ENCODE measurements at regions not wholly inside any gene's neighbourhood (a gene's known extent, or its start where the extent isn't known, plus 50 kb on each side); places are given as distances from the start of the nearest gene placed in this dataset.

- H3K4me3 ChIP-seq, result no peak overlapping the region
- H3K9me3 ChIP-seq (replicated peaks; ENCODE audit: control insufficient read depth, insufficient read depth, low read depth, low read length), result no peaks in the 10 kb centered on the region
- no peaks in the 10 kb centered on the region for H3K4me1 ChIP-seq (replicated peaks in 1 of 2; ENCODE audit: control insufficient read depth in 2 of 2, insufficient read depth in 2 of 2, low read length in 2 of 2)
- intact Hi-C loops (cut with micrococcal nuclease), result no loop called here
- DNase-seq (ENCODE audit: extremely low read depth in 1 of 4, low spot score in 3 of 4) (no peak), FAIRE-seq (no peak), ATAC-seq (no peak)
- H3K36me3 ChIP-seq (ENCODE audit: control insufficient read depth, insufficient read depth, low read length), result no peaks in the 10 kb centered on the region
- H3K4me2 ChIP-seq (ENCODE audit: insufficient read depth, low read length), result no peak overlapping the region
- 0% methylated on average over 3 of the region's 4 CpGs for WGBS (ENCODE audit: insufficient coverage, low coverage, missing lambda C conversion rate)
- H3K27me3 ChIP-seq (ENCODE audit: control insufficient read depth in 2 of 2, insufficient read depth in 2 of 2, low read length in 2 of 2), result peaks cover 0 to 14% of the 10 kb centered on the region in 2 experiments; a peak in 1 of 5 replicates
- no peaks in the 10 kb centered on the region for H3K79me2 ChIP-seq (ENCODE audit: control insufficient read depth, insufficient read depth, low read length)
- ChIA-PET CTCF (ENCODE audit: low intra/inter-chr PET ratio) (no interaction called here), POLR2A (interaction anchor here (1.1 kb wide), 1 partner anchor 8 kb away, joined by 4 read pairs; no protein-coding TSS in a partner anchor)
- in situ Hi-C loops (cut with MboI), result no loop called here
- BruUV-seq (replicated peaks), result no TSS peak
- H3K27ac ChIP-seq (ENCODE audit: extremely low read depth, low read depth, low read length), result no peak overlapping the region
- no peak overlapping the region for H3K9ac ChIP-seq (ENCODE audit: insufficient read depth in 1 of 2, low read depth in 2 of 2, low read length in 2 of 2)
- H3K9me1 ChIP-seq (ENCODE audit: control insufficient read depth, insufficient read depth, low read length), result no peaks in the 10 kb centered on the region
- TF ChIP-seq ZNF639 (CRISPR knock-in tag; conservative IDR thresholded peaks at IDR 0.05 in 1 of 2, IDR thresholded peaks at IDR 0.05 in 1 of 2), result no peak
- no peak for TF ChIP-seq MGA (IDR thresholded peaks at IDR 0.05)
- no peak for TF ChIP-seq KLF6 (CRISPR knock-in tag; IDR thresholded peaks at IDR 0.05; ENCODE audit: borderline replicate concordance)
- no peak for TF ChIP-seq RBM17 (IDR thresholded peaks at IDR 0.05; ENCODE audit: borderline replicate concordance, low read depth, low read length)
- no peak overlapping the region for H2AFZ ChIP-seq (ENCODE audit: low read depth, low read length)
- H4K20me1 ChIP-seq (replicated peaks; ENCODE audit: control insufficient read depth, insufficient read depth, low read length), result no peaks in the 10 kb centered on the region
These were observed 259.7 kb upstream of the HABP2 start for GRCh38 chr10:113293167-113293566.

Measured in K562 (cell line).